Sigmoid colon (tissue), 4 donors: ENCODE measurements at regions not wholly inside any gene's neighbourhood (a gene's known extent, or its start where the extent isn't known, plus 50 kb on each side); places are given as distances from the start of the nearest gene placed in this dataset.
"Not testable (repeated sequence)": the region's sequence is repeated elsewhere in the genome, so short reads cannot be mapped to it uniquely, and the experiment has no call there.

Experiments
- POLR2A ChIP-seq, 2 donors: fragments of 450-650 bp; IDR thresholded peaks; one replicate each; pipeline ENCODE4 v1.6.1; 2016; ENCODE audit warnings: antibody characterized with exemption in 2 of 2, mild to moderate bottlenecking in 2 of 2, moderate library complexity in 2 of 2
- POLR2AphosphoS5 ChIP-seq, 4 donors: sonication (generic); formaldehyde crosslinking; IDR thresholded peaks; one replicate each; pipeline ENCODE4 v1.6.1; 2017; ENCODE audit warnings: antibody characterized with exemption in 4 of 4
- TF ChIP-seq, protein P1 (sequence below), 4 experiments: fragments of 450-650 bp in 3 of 4; fragments of 200-600 bp in 1 of 4; IDR thresholded peaks; one replicate each; pipeline ENCODE4 v1.5.1; 2016 to 2019; ENCODE audit warnings: antibody characterized with exemption in 4 of 4, mild to moderate bottlenecking in 3 of 4, moderate library complexity in 2 of 4

DNA sequence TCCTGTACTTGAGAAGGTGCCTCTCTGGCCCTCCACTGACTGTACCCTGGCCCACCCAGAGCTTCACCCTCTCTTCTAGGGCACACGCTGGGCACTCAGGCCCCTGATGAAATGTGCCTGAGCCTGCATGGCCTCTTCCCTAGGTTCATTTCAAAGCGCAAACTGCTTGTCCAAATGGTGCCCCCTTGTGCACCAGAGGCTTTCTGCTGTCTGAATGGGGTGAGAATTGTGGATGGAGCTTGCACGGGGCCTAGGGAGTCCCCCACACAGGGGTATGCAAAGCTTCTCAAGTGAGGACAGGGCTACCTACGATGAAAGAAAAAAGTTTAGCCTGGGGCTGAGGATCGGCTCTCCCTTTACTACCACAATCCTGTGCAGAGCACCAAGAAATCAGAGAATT is 116.9 kb upstream of the ZNF337 start:
- not testable (repeated sequence) for TF ChIP-seq POLR2A, POLR2AphosphoS5 (IDR thresholded peaks at IDR 0.05)
- TF ChIP-seq, protein P1, sequence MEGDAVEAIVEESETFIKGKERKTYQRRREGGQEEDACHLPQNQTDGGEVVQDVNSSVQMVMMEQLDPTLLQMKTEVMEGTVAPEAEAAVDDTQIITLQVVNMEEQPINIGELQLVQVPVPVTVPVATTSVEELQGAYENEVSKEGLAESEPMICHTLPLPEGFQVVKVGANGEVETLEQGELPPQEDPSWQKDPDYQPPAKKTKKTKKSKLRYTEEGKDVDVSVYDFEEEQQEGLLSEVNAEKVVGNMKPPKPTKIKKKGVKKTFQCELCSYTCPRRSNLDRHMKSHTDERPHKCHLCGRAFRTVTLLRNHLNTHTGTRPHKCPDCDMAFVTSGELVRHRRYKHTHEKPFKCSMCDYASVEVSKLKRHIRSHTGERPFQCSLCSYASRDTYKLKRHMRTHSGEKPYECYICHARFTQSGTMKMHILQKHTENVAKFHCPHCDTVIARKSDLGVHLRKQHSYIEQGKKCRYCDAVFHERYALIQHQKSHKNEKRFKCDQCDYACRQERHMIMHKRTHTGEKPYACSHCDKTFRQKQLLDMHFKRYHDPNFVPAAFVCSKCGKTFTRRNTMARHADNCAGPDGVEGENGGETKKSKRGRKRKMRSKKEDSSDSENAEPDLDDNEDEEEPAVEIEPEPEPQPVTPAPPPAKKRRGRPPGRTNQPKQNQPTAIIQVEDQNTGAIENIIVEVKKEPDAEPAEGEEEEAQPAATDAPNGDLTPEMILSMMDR (IDR thresholded peaks at IDR 0.05) = not testable (repeated sequence)
